Stimulated activated CD4-positive, alpha-beta T cell treated with anti-CD3 and anti-CD28 coated beads, Interleukin-15, amount 100 ng/mL, for 48 hours (primary cell): ENCODE measurements at regions not wholly inside any gene's neighbourhood (a gene's known extent, or its start where the extent isn't known, plus 50 kb on each side); places are given as distances from the start of the nearest gene placed in this dataset.
"Not testable (repeated sequence)": the region's sequence is repeated elsewhere in the genome, so short reads cannot be mapped to it uniquely, and the experiment has no call there.

Source experiments
- DNase-seq, 2 donors: peaks; one replicate each; pipeline ENCODE4 v3.0.0-alpha.2; 2020; ENCODE audit warnings: low read depth in 2 of 2

GRCh38 chr4:143819029-143819428, 86.3 kb downstream of the GYPE start:
- DNase-seq, result no peak

GRCh38 chr4:143817866-143818265, 87.5 kb downstream of the GYPE start:
- not testable (repeated sequence) for DNase-seq

GRCh38 chr4:143815375-143815774, 90.0 kb downstream of the GYPE start:
- not testable (repeated sequence) for DNase-seq

GRCh38 chr4:143813431-143814154, 91.8 kb downstream of the GYPE start:
- not testable (repeated sequence) for DNase-seq

GRCh38 chr4:143791693-143792092, 91.2 kb upstream of the FREM3 start:
- not testable (repeated sequence) for DNase-seq

GRCh38 chr4:143790425-143790824, 90.0 kb upstream of the FREM3 start:
- not testable (repeated sequence) for DNase-seq

- DNase-seq, result not testable (repeated sequence)
Observed at GRCh38 chr4:143789618-143790017, 89.1 kb upstream of the FREM3 start.

GRCh38 chr4:143784567-143784966, 84.1 kb upstream of the FREM3 start:
- DNase-seq, result no peak

GRCh38 chr4:143782521-143782920, 82.0 kb upstream of the FREM3 start:
- no peak for DNase-seq

- peak; percentile 25 to 29 for DNase-seq
Observed at GRCh38 chr4:143773998-143774895, 73.8 kb upstream of the FREM3 start.

- DNase-seq, result no peak
Observed at GRCh38 chr4:143771269-143771668, 70.8 kb upstream of the FREM3 start.

- no peak for DNase-seq
Observed at GRCh38 chr4:143768007-143768591, 67.6 kb upstream of the FREM3 start.

- no peak for DNase-seq
Observed at GRCh38 chr4:143763587-143763986, 63.1 kb upstream of the FREM3 start.

- no peak for DNase-seq
Observed at GRCh38 chr4:143762511-143762910, 62.0 kb upstream of the FREM3 start.
